GM23338 (cell line): ENCODE measurements at regions not wholly inside any gene's neighbourhood (a gene's known extent, or its start where the extent isn't known, plus 50 kb on each side); places are given as distances from the start of the nearest gene placed in this dataset.

Experiments
- ATAC-seq: fragments of 200-7000 bp; cut with Tn5 transposase; 3 replicates; pipeline ENCODE4 v1.9.1; 2020
- DNase-seq: peaks from one replicate; pipeline ENCODE4 v3.0.0-alpha.2; 2015; ENCODE audit warnings: low spot score
- H2AFZ ChIP-seq: fragments of 200-600 bp; sonication (generic); 2 replicates; pipeline ENCODE4 v1.8.0; 2016; ENCODE audit warnings: antibody characterized with exemption, mild to moderate bottlenecking, moderate library complexity
- H3F3A ChIP-seq: fragments of 200-600 bp; sonication (generic); replicated peaks from 2 replicates; pipeline ENCODE4 v1.8.0; 2017; ENCODE audit warnings: antibody characterized with exemption, mixed run types, low read depth
- H3K27ac ChIP-seq: fragments of 200-600 bp; sonication (generic); 2 replicates; pipeline ENCODE4 v1.6.1; 2016; ENCODE audit warnings: low read depth
- H3K27me3 ChIP-seq: fragments of 200-600 bp; sonication (generic); 2 replicates; pipeline ENCODE4 v1.8.0; 2016; ENCODE audit warnings: mild to moderate bottlenecking, mixed run types, moderate library complexity; ENCODE audit not compliant: insufficient read depth
- H3K36me3 ChIP-seq: fragments of 200-600 bp; sonication (generic); 2 replicates; pipeline ENCODE4 v1.8.0; 2016; ENCODE audit warnings: mild to moderate bottlenecking; ENCODE audit not compliant: insufficient read depth
- H3K4me1 ChIP-seq: fragments of 200-600 bp; sonication (generic); 2 replicates; pipeline ENCODE4 v1.8.0; 2016; ENCODE audit warnings: mild to moderate bottlenecking, moderate library complexity; ENCODE audit not compliant: insufficient read depth
- H3K4me2 ChIP-seq: fragments of 200-600 bp; sonication (generic); 2 replicates; pipeline ENCODE4 v1.7.1; 2017; ENCODE audit warnings: mixed run types
- H3K4me3 ChIP-seq: fragments of 200-600 bp; sonication (generic); 2 replicates; pipeline ENCODE4 v1.6.1; 2016; ENCODE audit warnings: mixed run types
- H3K79me2 ChIP-seq: fragments of 200-600 bp; sonication (generic); replicated peaks from 2 replicates; pipeline ENCODE4 v1.8.0; 2017; ENCODE audit warnings: mild to moderate bottlenecking; ENCODE audit not compliant: insufficient read depth
- H3K9me2 ChIP-seq: fragments of 200-600 bp; sonication (generic); 2 replicates; pipeline ENCODE4 v1.8.0; 2017; ENCODE audit not compliant: insufficient read depth
- H4K20me1 ChIP-seq: fragments of 200-600 bp; sonication (generic); replicated peaks from 2 replicates; pipeline ENCODE4 v1.8.0; 2017; ENCODE audit warnings: mild to moderate bottlenecking; ENCODE audit not compliant: insufficient read depth
- H3K27ac Mint-ChIP-seq: 2 replicates; pipeline ENCODE4 v1.8.0; 2020; ENCODE audit warnings: inconsistent platforms, mild to moderate bottlenecking, moderate library complexity, mixed read lengths
- H3K27me3 Mint-ChIP-seq: 3 replicates; pipeline ENCODE4 v1.8.0; 2022; ENCODE audit warnings: low read depth, mild to moderate bottlenecking, moderate library complexity, mixed read lengths, inconsistent platforms; ENCODE audit not compliant: insufficient read depth, poor library complexity
- H3K36me3 Mint-ChIP-seq: 3 replicates; pipeline ENCODE4 v1.8.0; 2021; ENCODE audit warnings: low read depth, mild to moderate bottlenecking, inconsistent platforms, moderate library complexity, mixed read lengths
- H3K4me1 Mint-ChIP-seq: 3 replicates; pipeline ENCODE4 v1.8.0; 2020; ENCODE audit warnings: mild to moderate bottlenecking, inconsistent platforms, mixed read lengths
- H3K4me3 Mint-ChIP-seq: 3 replicates; pipeline ENCODE4 v1.8.0; 2021; ENCODE audit warnings: moderate library complexity, mild to moderate bottlenecking, inconsistent platforms, mixed read lengths
- H3K9me3 Mint-ChIP-seq: 3 replicates; pipeline ENCODE4 v1.8.0; 2020; ENCODE audit warnings: moderate library complexity, mild to moderate bottlenecking, inconsistent platforms, mixed read lengths
- CREB1 ChIP-seq: fragments of 250-450 bp; sonication (Bioruptor Pico); IDR thresholded peaks from 2 replicates; pipeline ENCODE4 v1.5.0; 2020; ENCODE audit warnings: low read depth, mild to moderate bottlenecking, moderate library complexity
- EZH2phosphoT487 ChIP-seq: fragments of 200-600 bp; sonication (generic); IDR thresholded peaks from one replicate; pipeline ENCODE4 v1.8.1; 2018; ENCODE audit warnings: antibody characterized with exemption; ENCODE audit not compliant: unreplicated experiment
- JUNB ChIP-seq: IDR thresholded peaks from one replicate; pipeline ENCODE4 v1.6.1; 2016; ENCODE audit warnings: antibody characterized with exemption; ENCODE audit not compliant: unreplicated experiment
- NANOG ChIP-seq: IDR thresholded peaks from 2 replicates; pipeline ENCODE4 v1.6.1; 2016; ENCODE audit warnings: antibody characterized with exemption, borderline replicate concordance
- POLR2AphosphoS5 ChIP-seq: IDR thresholded peaks from 2 replicates; pipeline ENCODE4 v1.6.1; 2016; ENCODE audit warnings: antibody characterized with exemption, low read depth
- ZNF114 ChIP-seq: fragments of 250-450 bp; sonication (Bioruptor Pico); IDR thresholded peaks from 2 replicates; pipeline ENCODE4 v1.5.0; 2020; ENCODE audit warnings: mild to moderate bottlenecking, moderate library complexity
- ZNF331 ChIP-seq: fragments of 250-450 bp; sonication (Bioruptor Pico); IDR thresholded peaks from 2 replicates; pipeline ENCODE4 v1.5.0; 2020; ENCODE audit warnings: low read depth, mild to moderate bottlenecking, moderate library complexity
- TF ChIP-seq, protein P1 (sequence below): fragments of 250-450 bp; sonication (Bioruptor Pico); IDR thresholded peaks from 2 replicates; pipeline ENCODE4 v1.5.0; 2020; ENCODE audit warnings: mild to moderate bottlenecking, moderate library complexity
- TF ChIP-seq, protein P2 (sequence below): IDR thresholded peaks from one replicate; pipeline ENCODE4 v1.6.1; 2018; ENCODE audit warnings: antibody characterized with exemption; ENCODE audit not compliant: unreplicated experiment
- TF ChIP-seq, protein P3 (sequence below), 2 experiments: fragments of 200-600 bp in 1 of 2; sonication (generic) in 1 of 2; conservative IDR thresholded peaks; 2 replicates each; pipeline versions ENCODE4 v1.5.1 to v1.6.1; 2016 to 2017; ENCODE audit warnings: antibody characterized with exemption in 2 of 2, low read depth in 2 of 2, mild to moderate bottlenecking in 2 of 2, moderate library complexity in 1 of 2

DNA sequence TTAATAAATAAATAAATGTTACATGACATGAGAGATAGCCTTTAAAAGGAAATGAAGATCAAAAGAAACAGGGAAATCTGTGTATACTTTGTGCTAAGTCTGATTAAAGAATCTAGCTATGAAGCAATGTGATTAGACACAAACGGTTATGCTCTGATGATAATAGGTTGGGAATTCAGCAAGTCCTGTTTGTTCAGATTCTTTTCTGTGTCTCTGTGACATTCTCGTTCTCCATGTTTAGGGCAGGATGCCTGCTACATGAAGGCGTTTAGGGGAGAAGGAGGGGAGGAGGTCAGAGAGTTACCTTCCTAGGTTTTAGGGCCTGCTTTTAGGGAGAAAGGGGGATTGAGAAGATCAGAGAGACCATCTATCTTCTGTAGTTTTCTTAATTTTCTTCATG lies 555.3 kb downstream of the DNAJB9 start:
- DNase-seq, result no peak
- no peaks in the 10 kb centered on the region for H3F3A ChIP-seq
- H3K27me3 Mint-ChIP-seq, result no peaks in the 10 kb centered on the region
- no peak overlapping the region for H2AFZ ChIP-seq
- H3K4me1 Mint-ChIP-seq, result peaks cover 58% of the 10 kb centered on the region
- no peaks in the 10 kb centered on the region for H3K36me3 ChIP-seq
- H4K20me1 ChIP-seq, result no peaks in the 10 kb centered on the region
- no peaks in the 10 kb centered on the region for H3K36me3 Mint-ChIP-seq
- H3K9me2 ChIP-seq, result peaks cover 6% of the 10 kb centered on the region
- no peak for ATAC-seq
- 0 out of 2 replicates have a peak overlapping the region, but pooled peaks have one; percentile 28 for H3K27ac Mint-ChIP-seq
- H3K27me3 ChIP-seq, result no peaks in the 10 kb centered on the region
- H3K4me3 Mint-ChIP-seq, result no peak overlapping the region
- no peaks in the 10 kb centered on the region for H3K9me3 Mint-ChIP-seq
- no peak overlapping the region for H3K4me2 ChIP-seq
- H3K27ac ChIP-seq, result no peak overlapping the region
- no peaks in the 10 kb centered on the region for H3K79me2 ChIP-seq
- TF ChIP-seq, protein P1, sequence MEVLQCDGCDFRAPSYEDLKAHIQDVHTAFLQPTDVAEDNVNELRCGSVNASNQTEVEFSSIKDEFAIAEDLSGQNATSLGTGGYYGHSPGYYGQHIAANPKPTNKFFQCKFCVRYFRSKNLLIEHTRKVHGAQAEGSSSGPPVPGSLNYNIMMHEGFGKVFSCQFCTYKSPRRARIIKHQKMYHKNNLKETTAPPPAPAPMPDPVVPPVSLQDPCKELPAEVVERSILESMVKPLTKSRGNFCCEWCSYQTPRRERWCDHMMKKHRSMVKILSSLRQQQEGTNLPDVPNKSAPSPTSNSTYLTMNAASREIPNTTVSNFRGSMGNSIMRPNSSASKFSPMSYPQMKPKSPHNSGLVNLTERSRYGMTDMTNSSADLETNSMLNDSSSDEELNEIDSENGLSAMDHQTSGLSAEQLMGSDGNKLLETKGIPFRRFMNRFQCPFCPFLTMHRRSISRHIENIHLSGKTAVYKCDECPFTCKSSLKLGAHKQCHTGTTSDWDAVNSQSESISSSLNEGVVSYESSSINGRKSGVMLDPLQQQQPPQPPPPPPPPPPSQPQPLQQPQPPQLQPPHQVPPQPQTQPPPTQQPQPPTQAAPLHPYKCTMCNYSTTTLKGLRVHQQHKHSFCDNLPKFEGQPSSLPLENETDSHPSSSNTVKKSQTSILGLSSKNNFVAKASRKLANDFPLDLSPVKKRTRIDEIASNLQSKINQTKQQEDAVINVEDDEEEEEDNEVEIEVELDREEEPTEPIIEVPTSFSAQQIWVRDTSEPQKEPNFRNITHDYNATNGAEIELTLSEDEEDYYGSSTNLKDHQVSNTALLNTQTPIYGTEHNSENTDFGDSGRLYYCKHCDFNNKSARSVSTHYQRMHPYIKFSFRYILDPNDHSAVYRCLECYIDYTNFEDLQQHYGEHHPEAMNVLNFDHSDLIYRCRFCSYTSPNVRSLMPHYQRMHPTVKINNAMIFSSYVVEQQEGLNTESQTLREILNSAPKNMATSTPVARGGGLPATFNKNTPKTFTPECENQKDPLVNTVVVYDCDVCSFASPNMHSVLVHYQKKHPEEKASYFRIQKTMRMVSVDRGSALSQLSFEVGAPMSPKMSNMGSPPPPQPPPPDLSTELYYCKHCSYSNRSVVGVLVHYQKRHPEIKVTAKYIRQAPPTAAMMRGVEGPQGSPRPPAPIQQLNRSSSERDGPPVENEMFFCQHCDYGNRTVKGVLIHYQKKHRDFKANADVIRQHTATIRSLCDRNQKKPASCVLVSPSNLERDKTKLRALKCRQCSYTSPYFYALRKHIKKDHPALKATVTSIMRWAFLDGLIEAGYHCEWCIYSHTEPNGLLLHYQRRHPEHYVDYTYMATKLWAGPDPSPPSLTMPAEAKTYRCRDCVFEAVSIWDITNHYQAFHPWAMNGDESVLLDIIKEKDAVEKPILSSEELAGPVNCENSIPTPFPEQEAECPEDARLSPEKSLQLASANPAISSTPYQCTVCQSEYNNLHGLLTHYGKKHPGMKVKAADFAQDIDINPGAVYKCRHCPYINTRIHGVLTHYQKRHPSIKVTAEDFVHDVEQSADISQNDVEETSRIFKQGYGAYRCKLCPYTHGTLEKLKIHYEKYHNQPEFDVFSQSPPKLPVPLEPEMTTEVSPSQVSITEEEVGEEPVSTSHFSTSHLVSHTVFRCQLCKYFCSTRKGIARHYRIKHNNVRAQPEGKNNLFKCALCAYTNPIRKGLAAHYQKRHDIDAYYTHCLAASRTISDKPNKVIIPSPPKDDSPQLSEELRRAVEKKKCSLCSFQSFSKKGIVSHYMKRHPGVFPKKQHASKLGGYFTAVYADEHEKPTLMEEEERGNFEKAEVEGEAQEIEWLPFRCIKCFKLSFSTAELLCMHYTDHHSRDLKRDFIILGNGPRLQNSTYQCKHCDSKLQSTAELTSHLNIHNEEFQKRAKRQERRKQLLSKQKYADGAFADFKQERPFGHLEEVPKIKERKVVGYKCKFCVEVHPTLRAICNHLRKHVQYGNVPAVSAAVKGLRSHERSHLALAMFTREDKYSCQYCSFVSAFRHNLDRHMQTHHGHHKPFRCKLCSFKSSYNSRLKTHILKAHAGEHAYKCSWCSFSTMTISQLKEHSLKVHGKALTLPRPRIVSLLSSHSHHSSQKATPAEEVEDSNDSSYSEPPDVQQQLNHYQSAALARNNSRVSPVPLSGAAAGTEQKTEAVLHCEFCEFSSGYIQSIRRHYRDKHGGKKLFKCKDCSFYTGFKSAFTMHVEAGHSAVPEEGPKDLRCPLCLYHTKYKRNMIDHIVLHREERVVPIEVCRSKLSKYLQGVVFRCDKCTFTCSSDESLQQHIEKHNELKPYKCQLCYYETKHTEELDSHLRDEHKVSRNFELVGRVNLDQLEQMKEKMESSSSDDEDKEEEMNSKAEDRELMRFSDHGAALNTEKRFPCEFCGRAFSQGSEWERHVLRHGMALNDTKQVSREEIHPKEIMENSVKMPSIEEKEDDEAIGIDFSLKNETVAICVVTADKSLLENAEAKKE (CRISPR knock-in tag), result no peak
- TF ChIP-seq POLR2AphosphoS5 (no peak), JUNB (no peak), NANOG (no peak), CREB1 (CRISPR knock-in tag) (no peak), EZH2phosphoT487 (no peak), ZNF331 (CRISPR knock-in tag) (no peak), ZNF114 (CRISPR knock-in tag) (no peak)
- TF ChIP-seq, protein P2, sequence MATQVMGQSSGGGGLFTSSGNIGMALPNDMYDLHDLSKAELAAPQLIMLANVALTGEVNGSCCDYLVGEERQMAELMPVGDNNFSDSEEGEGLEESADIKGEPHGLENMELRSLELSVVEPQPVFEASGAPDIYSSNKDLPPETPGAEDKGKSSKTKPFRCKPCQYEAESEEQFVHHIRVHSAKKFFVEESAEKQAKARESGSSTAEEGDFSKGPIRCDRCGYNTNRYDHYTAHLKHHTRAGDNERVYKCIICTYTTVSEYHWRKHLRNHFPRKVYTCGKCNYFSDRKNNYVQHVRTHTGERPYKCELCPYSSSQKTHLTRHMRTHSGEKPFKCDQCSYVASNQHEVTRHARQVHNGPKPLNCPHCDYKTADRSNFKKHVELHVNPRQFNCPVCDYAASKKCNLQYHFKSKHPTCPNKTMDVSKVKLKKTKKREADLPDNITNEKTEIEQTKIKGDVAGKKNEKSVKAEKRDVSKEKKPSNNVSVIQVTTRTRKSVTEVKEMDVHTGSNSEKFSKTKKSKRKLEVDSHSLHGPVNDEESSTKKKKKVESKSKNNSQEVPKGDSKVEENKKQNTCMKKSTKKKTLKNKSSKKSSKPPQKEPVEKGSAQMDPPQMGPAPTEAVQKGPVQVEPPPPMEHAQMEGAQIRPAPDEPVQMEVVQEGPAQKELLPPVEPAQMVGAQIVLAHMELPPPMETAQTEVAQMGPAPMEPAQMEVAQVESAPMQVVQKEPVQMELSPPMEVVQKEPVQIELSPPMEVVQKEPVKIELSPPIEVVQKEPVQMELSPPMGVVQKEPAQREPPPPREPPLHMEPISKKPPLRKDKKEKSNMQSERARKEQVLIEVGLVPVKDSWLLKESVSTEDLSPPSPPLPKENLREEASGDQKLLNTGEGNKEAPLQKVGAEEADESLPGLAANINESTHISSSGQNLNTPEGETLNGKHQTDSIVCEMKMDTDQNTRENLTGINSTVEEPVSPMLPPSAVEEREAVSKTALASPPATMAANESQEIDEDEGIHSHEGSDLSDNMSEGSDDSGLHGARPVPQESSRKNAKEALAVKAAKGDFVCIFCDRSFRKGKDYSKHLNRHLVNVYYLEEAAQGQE, result no peak
- TF ChIP-seq, protein P3, sequence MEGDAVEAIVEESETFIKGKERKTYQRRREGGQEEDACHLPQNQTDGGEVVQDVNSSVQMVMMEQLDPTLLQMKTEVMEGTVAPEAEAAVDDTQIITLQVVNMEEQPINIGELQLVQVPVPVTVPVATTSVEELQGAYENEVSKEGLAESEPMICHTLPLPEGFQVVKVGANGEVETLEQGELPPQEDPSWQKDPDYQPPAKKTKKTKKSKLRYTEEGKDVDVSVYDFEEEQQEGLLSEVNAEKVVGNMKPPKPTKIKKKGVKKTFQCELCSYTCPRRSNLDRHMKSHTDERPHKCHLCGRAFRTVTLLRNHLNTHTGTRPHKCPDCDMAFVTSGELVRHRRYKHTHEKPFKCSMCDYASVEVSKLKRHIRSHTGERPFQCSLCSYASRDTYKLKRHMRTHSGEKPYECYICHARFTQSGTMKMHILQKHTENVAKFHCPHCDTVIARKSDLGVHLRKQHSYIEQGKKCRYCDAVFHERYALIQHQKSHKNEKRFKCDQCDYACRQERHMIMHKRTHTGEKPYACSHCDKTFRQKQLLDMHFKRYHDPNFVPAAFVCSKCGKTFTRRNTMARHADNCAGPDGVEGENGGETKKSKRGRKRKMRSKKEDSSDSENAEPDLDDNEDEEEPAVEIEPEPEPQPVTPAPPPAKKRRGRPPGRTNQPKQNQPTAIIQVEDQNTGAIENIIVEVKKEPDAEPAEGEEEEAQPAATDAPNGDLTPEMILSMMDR (conservative IDR thresholded peaks at IDR 0.05; ENCODE audit: low read depth in 2 of 2), result no peak
- no peak overlapping the region for H3K4me3 ChIP-seq
- peaks cover 32% of the 10 kb centered on the region for H3K4me1 ChIP-seq
